Keratinocyte (primary cell): ENCODE measurements at regions not wholly inside any gene's neighbourhood (a gene's known extent, or its start where the extent isn't known, plus 50 kb on each side); places are given as distances from the start of the nearest gene placed in this dataset.

Experiments
- EZH2 ChIP-seq: IDR thresholded peaks from one replicate; pipeline ENCODE4 v1.6.1; 2012; ENCODE audit warnings: inconsistent platforms, mild to moderate bottlenecking, low read length, moderate library complexity
- TF ChIP-seq, protein P1 (sequence below), 3 experiments: IDR thresholded peaks in 1 of 3; conservative IDR thresholded peaks in 1 of 3; optimal IDR thresholded peaks in 1 of 3; 2 replicates in 2 of 3; 3 replicates in 1 of 3; pipeline versions ENCODE3 to v1.5.1; 2011; ENCODE audit warnings: low read length in 3 of 3, mild to moderate bottlenecking in 3 of 3, moderate library complexity in 2 of 3, control low read depth in 1 of 3, inconsistent platforms in 1 of 3; ENCODE audit not compliant: insufficient read depth in 2 of 3; ENCODE audit errors: extremely low read depth in 1 of 3

DNA sequence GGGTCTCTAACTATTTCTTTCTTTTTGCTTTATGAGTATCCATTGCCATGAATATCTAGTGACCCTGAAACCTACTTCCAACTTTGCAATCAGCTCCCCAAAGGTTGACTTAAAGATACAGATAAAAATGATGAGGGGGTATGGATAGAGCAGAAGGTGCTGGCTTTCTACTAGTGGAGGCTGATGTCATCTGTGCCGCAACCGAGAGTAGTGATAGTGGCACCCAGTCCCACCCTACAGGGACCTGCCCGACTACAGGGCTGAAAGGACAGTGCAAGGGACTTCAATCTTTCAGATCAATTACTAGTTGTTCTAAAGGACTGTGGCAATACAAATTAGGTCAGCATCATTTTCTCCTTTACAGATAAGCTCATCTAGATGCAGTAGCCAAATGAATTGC, 806.0 kb downstream of the VRK1 start:
- TF ChIP-seq, protein P1, sequence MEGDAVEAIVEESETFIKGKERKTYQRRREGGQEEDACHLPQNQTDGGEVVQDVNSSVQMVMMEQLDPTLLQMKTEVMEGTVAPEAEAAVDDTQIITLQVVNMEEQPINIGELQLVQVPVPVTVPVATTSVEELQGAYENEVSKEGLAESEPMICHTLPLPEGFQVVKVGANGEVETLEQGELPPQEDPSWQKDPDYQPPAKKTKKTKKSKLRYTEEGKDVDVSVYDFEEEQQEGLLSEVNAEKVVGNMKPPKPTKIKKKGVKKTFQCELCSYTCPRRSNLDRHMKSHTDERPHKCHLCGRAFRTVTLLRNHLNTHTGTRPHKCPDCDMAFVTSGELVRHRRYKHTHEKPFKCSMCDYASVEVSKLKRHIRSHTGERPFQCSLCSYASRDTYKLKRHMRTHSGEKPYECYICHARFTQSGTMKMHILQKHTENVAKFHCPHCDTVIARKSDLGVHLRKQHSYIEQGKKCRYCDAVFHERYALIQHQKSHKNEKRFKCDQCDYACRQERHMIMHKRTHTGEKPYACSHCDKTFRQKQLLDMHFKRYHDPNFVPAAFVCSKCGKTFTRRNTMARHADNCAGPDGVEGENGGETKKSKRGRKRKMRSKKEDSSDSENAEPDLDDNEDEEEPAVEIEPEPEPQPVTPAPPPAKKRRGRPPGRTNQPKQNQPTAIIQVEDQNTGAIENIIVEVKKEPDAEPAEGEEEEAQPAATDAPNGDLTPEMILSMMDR (optimal IDR thresholded peaks at IDR 0.05 in 1 of 3, IDR thresholded peaks at IDR 0.05 in 1 of 3, conservative IDR thresholded peaks at IDR 0.05 in 1 of 3; ENCODE audit: extremely low read depth in 1 of 3, insufficient read depth in 2 of 3, low read length in 3 of 3): no peak
- no peak for TF ChIP-seq EZH2
